Thymus (tissue), 11 donors: ENCODE measurements at regions not wholly inside any gene's neighbourhood (a gene's known extent, or its start where the extent isn't known, plus 50 kb on each side); places are given as distances from the start of the nearest gene placed in this dataset.
A peak's percentile ranks its signal among the peaks of the same experiment; 100 is the strongest.

Source experiments
- DNase-seq, 9 donors: peaks; one replicate each; pipeline ENCODE4 v3.0.0-alpha.2; 2013; ENCODE audit warnings: low spot score in 9 of 9, low read depth in 6 of 9, missing footprints in 1 of 9
- H3K27ac ChIP-seq, 2 donors: one replicate each; pipeline ENCODE4 v1.5.1; 2013; ENCODE audit warnings: control low read depth in 1 of 2, low read depth in 1 of 2, low read length in 1 of 2, mild to moderate bottlenecking in 1 of 2, moderate library complexity in 1 of 2
- H3K27me3 ChIP-seq, 2 donors: one replicate each; pipeline ENCODE4 v1.5.1; 2013; ENCODE audit warnings: low read length in 1 of 2; ENCODE audit not compliant: control insufficient read depth in 2 of 2, insufficient read depth in 1 of 2
- H3K36me3 ChIP-seq, 2 donors: one replicate each; pipeline ENCODE4 v1.5.1; 2013; ENCODE audit warnings: low read length in 1 of 2, mild to moderate bottlenecking in 1 of 2, moderate library complexity in 1 of 2; ENCODE audit not compliant: control insufficient read depth in 2 of 2, insufficient read depth in 2 of 2
- H3K4me1 ChIP-seq, 2 donors: one replicate each; pipeline ENCODE4 v1.5.1; 2013; ENCODE audit warnings: low read length in 2 of 2; ENCODE audit not compliant: control insufficient read depth in 2 of 2, insufficient read depth in 2 of 2
- H3K4me3 ChIP-seq, 2 donors: one replicate each; pipeline ENCODE4 v1.5.1; 2013; ENCODE audit warnings: low read length in 2 of 2, control low read depth in 1 of 2, mild to moderate bottlenecking in 1 of 2
- H3K9me3 ChIP-seq, 2 donors: one replicate each; pipeline ENCODE4 v1.5.1; 2013; ENCODE audit warnings: low read length in 1 of 2, mild to moderate bottlenecking in 1 of 2; ENCODE audit not compliant: control insufficient read depth in 2 of 2, insufficient read depth in 1 of 2
- whole genome bisulfite sequencing: extraction: QIAGEN DNeasy Blood & Tissue Kit; methylation state at CpG from one replicate; pipeline ENCODE4 v1.1.7; 2013; 5-methylcytosine and 5-hydroxymethylcytosine counted together
- donor health status: healthy.

DNA sequence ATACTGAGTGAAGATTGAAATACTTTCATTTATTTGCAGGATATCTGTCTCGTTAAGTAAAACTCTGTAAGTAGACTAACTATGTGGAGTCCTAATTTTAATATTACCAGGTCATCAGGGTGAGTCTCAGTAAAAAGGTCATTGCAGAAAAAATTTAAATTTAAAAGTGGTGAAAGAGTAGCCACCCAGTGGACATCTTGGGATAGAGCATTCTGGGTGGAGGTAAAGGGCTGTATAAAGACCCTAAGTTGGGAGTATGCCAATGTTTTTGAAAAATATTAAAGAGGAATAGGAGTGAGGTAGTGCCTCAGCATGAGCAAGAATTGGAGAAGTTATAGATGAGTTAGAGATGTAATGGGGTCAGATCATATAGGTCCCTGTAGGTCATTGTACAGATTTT is 145.5 kb downstream of the HMHB1 start:
- no peaks in the 10 kb centered on the region for H3K27me3 ChIP-seq
- no peaks in the 10 kb centered on the region for H3K9me3 ChIP-seq
- no peaks in the 10 kb centered on the region for H3K36me3 ChIP-seq
- no peak for DNase-seq
- no peaks in the 10 kb centered on the region for H3K4me1 ChIP-seq
- no peak overlapping the region for H3K27ac ChIP-seq
- no peak overlapping the region for H3K4me3 ChIP-seq
- 94% methylated on average over 1 of the region's 1 CpG for WGBS

DNA sequence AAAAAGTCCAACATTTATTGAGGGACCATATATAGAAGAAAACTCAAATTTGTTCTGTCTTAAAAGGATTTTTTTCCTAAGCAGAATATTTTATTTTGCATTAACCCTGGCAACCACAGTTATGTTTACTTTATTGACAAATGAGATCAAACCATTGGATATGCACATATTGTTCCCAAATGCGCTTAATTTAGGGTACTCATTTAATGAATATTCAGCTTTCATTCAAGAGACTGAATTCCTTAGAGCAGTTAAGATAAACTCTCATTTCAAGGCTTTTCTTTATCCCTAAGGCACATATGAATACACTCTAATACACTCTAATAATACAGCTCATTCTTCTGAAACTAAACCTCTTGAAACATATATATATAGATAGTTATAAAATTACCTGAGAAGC is 150.2 kb downstream of the HMHB1 start:
- WGBS: 99% methylated on average over 1 of the region's 1 CpG

DNA sequence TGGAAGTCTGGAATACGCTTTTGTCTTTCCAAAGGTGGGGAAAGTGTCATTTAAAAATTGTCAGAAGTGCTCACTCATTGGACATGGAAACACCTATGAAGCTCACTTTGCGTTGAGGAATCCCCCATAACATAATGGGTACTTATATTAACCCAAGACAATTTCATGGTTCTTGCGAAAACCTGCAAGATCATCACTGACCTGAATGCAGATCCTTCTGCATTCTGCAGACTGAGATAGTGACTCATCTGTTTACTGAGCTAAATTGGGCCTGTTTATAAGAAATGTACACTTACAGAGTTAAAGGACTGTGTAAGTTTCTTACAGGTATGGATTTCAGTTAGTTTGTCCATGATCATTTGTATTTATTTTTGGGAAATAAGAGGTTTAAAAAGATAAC is 153.0 kb downstream of the HMHB1 start:
- H3K36me3 ChIP-seq: no peaks in the 10 kb centered on the region
- no peaks in the 10 kb centered on the region for H3K9me3 ChIP-seq
- H3K4me1 ChIP-seq: no peaks in the 10 kb centered on the region
- no peak for DNase-seq
- WGBS: 80% methylated on average over 3 of the region's 3 CpGs
- no peak overlapping the region for H3K4me3 ChIP-seq
- no peak overlapping the region for H3K27ac ChIP-seq
- no peaks in the 10 kb centered on the region for H3K27me3 ChIP-seq

More for the DNA sequence above, 150.2 kb downstream of the HMHB1 start:
- H3K4me3 ChIP-seq: no peak overlapping the region
- H3K27me3 ChIP-seq: no peaks in the 10 kb centered on the region
- H3K9me3 ChIP-seq: no peaks in the 10 kb centered on the region
- H3K4me1 ChIP-seq: no peaks in the 10 kb centered on the region
- no peak overlapping the region for H3K27ac ChIP-seq
- no peak for DNase-seq
- no peaks in the 10 kb centered on the region for H3K36me3 ChIP-seq

GRCh38 chr5:143966280-143966679 is 154.3 kb downstream of the HMHB1 start:
- no peaks in the 10 kb centered on the region for H3K27me3 ChIP-seq
- no peak overlapping the region for H3K4me3 ChIP-seq
- no peaks in the 10 kb centered on the region for H3K36me3 ChIP-seq
- 100% methylated on average over 1 of the region's 1 CpG for WGBS
- no peak overlapping the region for H3K27ac ChIP-seq
- DNase-seq: no peak
- H3K9me3 ChIP-seq: no peaks in the 10 kb centered on the region
- no peaks in the 10 kb centered on the region for H3K4me1 ChIP-seq

- no peaks in the 10 kb centered on the region for H3K27me3 ChIP-seq
- no peaks in the 10 kb centered on the region for H3K4me1 ChIP-seq
- no peak overlapping the region for H3K27ac ChIP-seq
- no peaks in the 10 kb centered on the region for H3K36me3 ChIP-seq
- 99% methylated on average over 3 of the region's 3 CpGs for WGBS
- no peaks in the 10 kb centered on the region for H3K9me3 ChIP-seq
- H3K4me3 ChIP-seq: no peak overlapping the region
- DNase-seq: peak in 6 of 9 donors; percentile 2 to 22 (median 6)
Measured at GRCh38 chr5:143968071-143968878, 156.3 kb downstream of the HMHB1 start.

- H3K36me3 ChIP-seq: no peaks in the 10 kb centered on the region
- DNase-seq: no peak
- H3K9me3 ChIP-seq: no peaks in the 10 kb centered on the region
- no peaks in the 10 kb centered on the region for H3K27me3 ChIP-seq
- no peaks in the 10 kb centered on the region for H3K4me1 ChIP-seq
- 92% methylated on average over 3 of the region's 3 CpGs for WGBS
- no peak overlapping the region for H3K4me3 ChIP-seq
- no peak overlapping the region for H3K27ac ChIP-seq
Measured at GRCh38 chr5:143970159-143970558, 158.2 kb downstream of the HMHB1 start.

- 83% methylated on average over 2 of the region's 2 CpGs for WGBS
- no peak for DNase-seq
- Histone ChIP-seq H3K27ac (no peak overlapping the region), H3K4me1 (no peaks in the 10 kb centered on the region), H3K27me3 (no peaks in the 10 kb centered on the region), H3K36me3 (no peaks in the 10 kb centered on the region), H3K9me3 (no peaks in the 10 kb centered on the region), H3K4me3 (no peak overlapping the region)
Measured at GRCh38 chr5:143972068-143972467, 160.1 kb downstream of the HMHB1 start.

- Histone ChIP-seq H3K4me1 (no peaks in the 10 kb centered on the region), H3K27ac (no peak overlapping the region), H3K36me3 (no peaks in the 10 kb centered on the region), H3K4me3 (no peak overlapping the region), H3K27me3 (no peaks in the 10 kb centered on the region), H3K9me3 (no peaks in the 10 kb centered on the region)
- no peak for DNase-seq
- WGBS: 98% methylated on average over 1 of the region's 1 CpG
Measured at GRCh38 chr5:143976055-143976454, 164.1 kb downstream of the HMHB1 start.

GRCh38 chr5:143977891-143978461 is 166.0 kb downstream of the HMHB1 start:
- H3K4me1 ChIP-seq: no peaks in the 10 kb centered on the region
- WGBS: 0% methylated on average over 1 of the region's 1 CpG
- no peak overlapping the region for H3K4me3 ChIP-seq
- H3K27me3 ChIP-seq: no peaks in the 10 kb centered on the region
- H3K27ac ChIP-seq: no peak overlapping the region
- H3K36me3 ChIP-seq: no peaks in the 10 kb centered on the region
- H3K9me3 ChIP-seq: no peaks in the 10 kb centered on the region
- DNase-seq: no peak
